ENCODE measurements at regions not wholly inside any gene's neighbourhood (a gene's known extent, or its start where the extent isn't known, plus 50 kb on each side); places are given as distances from the start of the nearest gene placed in this dataset.

- no peak for DNase-seq (ENCODE audit: low spot score)
Observed at GRCh38 chr10:50936335-50936734, 50.9 kb upstream of the A1CF start.

- DNase-seq (ENCODE audit: low spot score) = peak; percentile 41
Observed at GRCh38 chr10:50937230-50937907, 51.9 kb upstream of the A1CF start.

DNA sequence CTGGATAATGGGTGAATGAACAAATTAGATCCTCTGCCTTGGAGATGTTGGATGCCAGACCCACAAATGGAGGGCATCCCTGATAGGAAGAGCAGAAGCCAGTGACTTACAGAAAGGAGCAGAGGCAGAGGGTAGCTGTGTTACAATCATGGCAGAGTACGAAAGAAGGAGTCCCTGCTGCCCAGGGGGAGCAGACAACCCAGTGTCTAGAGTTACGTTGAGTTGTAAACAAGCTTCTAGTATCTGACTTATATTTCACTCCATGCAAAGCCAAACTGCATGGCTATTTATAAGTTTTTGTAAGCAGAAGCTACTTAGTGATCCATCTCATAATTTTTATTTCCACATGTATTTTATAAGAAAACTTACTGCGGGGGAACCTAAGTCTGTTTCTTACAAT, 56.2 kb upstream of the A1CF start:
- no peak for DNase-seq (ENCODE audit: low spot score)

DNA sequence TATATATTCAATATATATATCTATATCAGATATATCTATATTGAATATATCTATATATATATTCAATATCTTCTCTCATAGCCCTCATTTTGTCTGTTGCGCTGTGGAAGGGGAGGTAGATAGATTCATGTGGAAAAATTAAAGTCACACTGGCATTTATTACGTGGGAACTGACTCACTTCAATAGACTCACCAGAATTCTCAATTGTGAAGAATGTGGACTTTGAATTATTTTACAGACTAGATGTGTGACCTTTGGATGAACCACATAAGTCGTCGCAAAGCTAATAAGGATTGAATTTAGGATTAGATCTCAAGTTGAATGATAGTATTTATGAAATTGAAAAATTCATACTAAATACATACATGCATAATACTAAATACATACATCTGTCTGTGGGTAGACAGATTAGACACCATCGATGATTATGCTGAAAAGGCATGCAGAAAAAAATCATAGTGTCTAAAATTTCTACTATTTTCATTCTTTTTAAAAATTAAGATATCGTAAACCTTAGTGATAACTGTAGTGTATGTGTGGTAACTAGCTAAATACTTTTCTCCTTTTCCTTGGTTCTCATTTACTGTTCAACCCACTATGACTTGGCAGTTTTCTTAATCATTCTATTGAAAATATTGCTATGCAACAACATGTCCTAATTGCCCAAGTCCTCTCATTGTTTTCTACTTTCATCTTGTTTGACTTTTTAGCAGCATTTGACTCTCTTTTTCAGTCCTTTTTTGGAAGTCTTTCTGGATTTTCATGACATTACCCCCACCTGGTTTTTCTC, 61.8 kb upstream of the A1CF start:
- no peak for DNase-seq (ENCODE audit: low spot score)

GRCh38 chr10:50951365-50951764, 65.9 kb upstream of the A1CF start:
- no peak for DNase-seq (ENCODE audit: low spot score)

DNA sequence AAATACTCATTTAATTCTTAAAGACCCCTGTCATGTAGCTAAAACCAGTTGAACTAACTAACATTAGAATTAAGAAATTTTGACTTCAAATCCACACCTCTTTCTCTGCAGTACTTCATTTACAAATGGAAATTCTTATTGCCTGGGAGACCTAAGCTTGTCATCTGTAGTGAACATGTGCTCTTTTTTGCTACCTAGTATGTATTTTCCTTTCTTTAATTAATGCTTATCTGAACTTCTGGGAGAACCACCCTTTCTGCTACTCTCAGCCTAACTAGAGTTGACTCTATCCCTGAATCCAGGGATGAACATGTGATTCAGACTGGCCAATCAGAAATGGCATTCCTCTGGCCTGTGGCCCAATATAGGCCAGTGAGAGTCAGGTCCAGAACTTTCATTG, 75.9 kb upstream of the A1CF start:
- no peak for DNase-seq (ENCODE audit: low spot score)

GRCh38 chr10:50963063-50963462, 77.6 kb upstream of the A1CF start:
- DNase-seq (ENCODE audit: low spot score) = no peak

DNA sequence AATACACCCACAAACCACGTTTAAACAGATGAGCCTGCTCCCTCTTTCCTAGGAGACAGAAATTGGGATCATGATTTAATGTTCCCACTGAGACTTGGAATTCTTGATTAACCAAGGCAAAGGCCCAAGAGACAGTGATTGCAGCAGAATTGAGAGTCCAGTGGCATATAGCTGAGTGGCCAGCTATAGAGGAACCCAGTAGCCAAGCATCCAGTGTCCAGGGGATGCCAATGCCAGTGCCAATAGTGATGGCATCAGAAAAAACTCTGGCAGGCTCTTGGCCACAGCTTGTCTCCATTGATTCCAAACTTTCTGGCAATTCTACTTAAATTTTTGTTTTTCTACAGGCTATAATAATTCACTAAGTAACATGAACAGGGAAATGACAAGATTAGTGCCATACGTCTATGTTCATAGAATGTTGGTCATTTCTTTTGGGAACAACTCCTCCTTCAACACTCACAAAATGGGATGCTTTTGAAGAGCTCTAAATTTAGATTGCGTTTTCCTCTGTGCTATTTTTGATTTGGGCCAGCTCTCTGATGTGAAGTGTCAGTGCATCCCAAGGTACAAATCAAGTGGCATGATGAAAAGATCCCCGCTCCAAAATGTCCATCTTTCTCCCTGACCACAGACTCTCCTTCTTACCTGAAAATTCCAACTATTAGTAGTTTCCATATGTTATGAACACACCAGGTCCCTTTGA, 83.1 kb upstream of the A1CF start:
- no peak for DNase-seq (ENCODE audit: low spot score)

GRCh38 chr10:50972591-50972990, 87.2 kb upstream of the A1CF start:
- DNase-seq (ENCODE audit: low spot score) = peak; percentile 82

- no peak for DNase-seq (ENCODE audit: low spot score)
Observed at GRCh38 chr10:50981385-50981784, 92.9 kb upstream of the PRKG1 start.

DNA sequence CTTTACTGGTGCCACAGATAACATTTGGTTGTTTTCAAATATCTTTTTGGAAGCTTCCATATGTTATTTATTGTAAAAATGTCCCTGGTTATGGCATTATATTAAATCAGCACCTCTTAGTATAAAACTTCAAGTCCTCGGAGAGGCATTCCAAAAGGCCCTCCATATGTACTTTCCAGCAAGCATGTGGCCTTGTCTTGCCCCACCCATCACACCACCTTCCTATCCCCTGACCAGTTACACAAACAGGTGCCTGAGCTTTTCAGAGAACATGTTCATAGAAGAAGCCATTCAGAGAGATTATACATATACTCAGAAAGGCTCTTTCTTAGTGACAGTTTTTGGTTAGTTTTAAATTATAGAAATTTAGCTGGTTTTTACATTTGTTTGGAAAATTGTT, 92.4 kb upstream of the PRKG1 start:
- no peak for DNase-seq (ENCODE audit: low spot score)

DNA sequence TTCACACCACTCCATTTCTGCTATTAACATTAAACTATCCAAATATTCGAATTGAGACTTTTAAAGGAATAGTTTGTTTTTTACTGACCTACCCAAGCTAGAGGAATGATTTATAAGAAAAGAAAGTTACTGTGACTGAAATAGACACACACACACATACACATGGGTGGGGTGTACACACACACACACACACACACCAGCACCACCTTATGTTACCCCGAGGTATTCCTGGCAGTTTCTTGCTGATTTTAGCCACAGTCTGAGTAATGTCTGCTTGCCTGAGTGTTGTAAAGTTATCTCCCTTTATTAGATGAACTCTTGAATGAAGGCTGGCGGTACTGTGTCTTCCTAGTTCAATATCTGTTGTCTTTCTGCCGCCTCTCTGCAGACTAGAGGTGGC, 91.3 kb upstream of the PRKG1 start:
- no peak for DNase-seq (ENCODE audit: low spot score)

DNA sequence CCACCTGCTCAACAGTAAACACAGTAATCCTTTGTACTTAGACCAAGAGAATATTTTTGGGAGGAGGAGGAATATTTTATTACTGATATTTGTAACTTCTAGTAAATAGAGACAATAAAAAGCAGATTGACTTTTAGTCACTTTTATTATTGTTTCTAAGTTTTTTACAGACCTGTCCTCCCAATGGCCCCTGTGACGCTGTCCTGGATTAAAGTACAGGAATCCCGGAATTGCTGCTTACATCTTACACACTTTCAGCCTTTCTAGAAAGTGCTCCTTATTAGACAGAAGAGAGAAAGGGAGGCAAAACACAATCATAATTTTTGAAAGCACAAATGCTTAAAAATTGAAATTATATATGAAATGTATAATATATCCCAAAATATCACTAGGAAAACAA, 86.4 kb upstream of the PRKG1 start:
- no peak for DNase-seq (ENCODE audit: low spot score)

GRCh38 chr10:50988792-50989191, 85.5 kb upstream of the PRKG1 start:
- peak; percentile 31 for DNase-seq (ENCODE audit: low spot score)

DNA sequence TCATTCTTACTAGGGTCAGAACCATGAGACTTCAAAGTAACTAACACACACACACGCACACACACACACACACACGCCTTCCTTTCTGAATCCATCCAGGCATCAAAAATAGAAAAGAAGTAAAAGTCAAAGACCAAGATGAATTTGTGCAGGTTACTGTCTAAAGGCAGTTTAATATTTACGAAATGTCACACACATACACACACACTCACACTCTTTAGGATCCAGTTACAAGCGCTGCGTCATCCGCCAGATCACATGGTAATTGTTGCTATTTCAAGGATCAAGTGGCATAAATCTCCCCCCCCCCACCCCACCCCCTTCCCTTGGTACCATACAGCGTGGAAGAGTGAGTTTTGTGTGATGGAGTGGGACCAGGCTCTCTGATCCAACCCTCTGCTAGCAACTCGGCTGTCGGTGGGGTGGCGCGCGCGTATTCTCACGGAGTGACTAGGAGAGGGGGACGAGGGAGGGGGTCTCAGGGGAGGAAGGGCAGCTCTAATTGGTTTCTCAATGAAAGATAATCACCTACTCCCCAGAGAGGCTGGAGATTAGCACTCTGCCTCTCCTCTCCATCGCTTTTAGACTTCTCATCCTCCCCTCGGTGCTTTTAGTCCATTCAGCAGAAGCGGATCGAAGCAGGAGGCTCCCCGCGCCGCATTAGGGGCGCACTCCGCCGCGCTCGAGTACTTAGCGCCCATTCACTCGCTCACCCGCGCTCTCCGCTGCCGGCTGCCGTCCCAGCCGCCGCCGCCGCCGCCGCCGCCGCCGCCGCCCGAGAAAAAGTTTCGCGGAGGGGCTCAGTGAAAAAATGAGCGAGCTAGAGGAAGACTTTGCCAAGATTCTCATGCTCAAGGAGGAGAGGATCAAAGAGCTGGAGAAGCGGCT, 83.5 kb upstream of the PRKG1 start:
- no peak for DNase-seq (ENCODE audit: low spot score)

GRCh38 chr10:50991456-50992355, 82.6 kb upstream of the PRKG1 start:
- peak; percentile 14 for DNase-seq (ENCODE audit: low spot score)

DNA sequence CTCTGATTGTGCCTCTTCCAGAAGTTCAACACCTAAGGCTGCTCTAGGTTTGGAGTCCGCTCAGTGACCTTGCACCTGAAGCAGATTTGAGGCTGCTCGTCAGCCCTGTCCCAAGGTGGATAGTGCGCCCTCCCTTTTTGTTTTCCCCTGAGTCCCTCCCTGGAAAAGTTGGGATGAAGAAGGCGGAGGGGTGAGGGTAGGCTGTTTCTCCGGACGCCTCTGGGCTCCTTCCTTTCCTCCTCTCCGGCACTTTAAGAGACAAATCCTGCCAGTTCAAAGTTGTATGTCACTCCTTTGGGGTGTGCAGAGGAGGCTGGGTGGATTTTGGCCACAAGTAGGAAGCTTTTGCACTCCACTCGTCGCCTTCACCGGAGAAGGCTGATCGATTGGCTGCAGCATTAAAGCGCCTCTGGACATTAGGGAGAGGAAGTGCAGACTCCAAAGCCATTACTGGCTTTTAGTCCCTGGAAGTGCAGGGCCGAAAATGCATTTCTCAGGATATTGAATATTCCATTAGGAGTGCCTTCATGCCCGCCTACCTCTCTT, 81.9 kb upstream of the PRKG1 start:
- no peak for DNase-seq (ENCODE audit: low spot score)

GRCh38 chr10:50992972-50993766, 81.1 kb upstream of the PRKG1 start:
- no peak for DNase-seq (ENCODE audit: low spot score)

DNA sequence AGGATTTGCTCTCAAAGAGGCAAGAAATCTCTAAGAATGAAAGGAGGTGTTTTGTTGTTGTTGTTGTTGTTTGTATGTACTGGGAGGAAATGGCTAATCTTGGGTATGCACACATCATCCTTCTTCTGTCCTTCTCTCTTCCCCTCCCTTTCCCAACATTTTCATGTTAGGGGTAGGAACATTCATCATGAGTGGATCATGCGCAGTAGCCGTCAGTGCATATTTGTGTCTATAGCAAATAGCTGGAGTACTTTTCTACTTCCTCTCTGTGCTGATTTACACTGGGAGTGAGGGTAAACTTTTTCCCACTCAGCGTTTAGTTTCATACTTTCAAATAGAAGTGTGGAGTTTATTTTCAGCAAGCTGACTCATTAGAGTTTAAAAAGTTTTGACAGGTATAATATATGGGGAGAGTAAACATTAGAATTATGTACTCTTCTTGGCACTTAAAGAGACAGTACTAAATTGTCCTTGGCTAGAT, 80.5 kb upstream of the PRKG1 start:
- no peak for DNase-seq (ENCODE audit: low spot score)

DNA sequence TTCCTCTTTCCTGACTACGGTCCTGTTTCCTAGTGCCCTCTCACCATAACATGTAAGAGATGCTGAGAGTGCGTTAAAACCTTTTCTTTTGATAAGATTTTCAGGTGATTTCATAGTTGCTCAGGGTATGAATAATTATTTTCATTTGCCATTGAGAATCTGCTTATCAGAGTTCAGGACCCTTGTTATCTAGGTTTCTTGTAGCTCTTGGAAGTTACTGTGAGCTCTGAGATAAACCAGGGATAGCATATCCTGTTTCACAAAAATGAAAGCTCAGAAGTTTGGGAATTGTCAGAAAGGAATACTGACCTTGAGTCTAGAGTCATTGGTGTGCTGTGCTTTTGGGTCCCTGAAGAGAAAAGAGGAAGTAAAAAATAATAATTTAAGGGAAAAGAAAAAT, 76.8 kb upstream of the PRKG1 start:
- no peak for DNase-seq (ENCODE audit: low spot score)

All from LoVo (cell line).